HG02763 (cell line): ENCODE measurements at regions not wholly inside any gene's neighbourhood (a gene's known extent, or its start where the extent isn't known, plus 50 kb on each side); places are given as distances from the start of the nearest gene placed in this dataset.
"Not testable (repeated sequence)": the region's sequence is repeated elsewhere in the genome, so short reads cannot be mapped to it uniquely, and the experiment has no call there.

ENCODE experiments used
- ATAC-seq: cut with Tn5 transposase; IDR thresholded peaks from one replicate; pipeline ENCODE4 v1.9.1; 2021; ENCODE audit warnings: mild to moderate bottlenecking, moderate library complexity; ENCODE audit not compliant: unreplicated experiment

DNA sequence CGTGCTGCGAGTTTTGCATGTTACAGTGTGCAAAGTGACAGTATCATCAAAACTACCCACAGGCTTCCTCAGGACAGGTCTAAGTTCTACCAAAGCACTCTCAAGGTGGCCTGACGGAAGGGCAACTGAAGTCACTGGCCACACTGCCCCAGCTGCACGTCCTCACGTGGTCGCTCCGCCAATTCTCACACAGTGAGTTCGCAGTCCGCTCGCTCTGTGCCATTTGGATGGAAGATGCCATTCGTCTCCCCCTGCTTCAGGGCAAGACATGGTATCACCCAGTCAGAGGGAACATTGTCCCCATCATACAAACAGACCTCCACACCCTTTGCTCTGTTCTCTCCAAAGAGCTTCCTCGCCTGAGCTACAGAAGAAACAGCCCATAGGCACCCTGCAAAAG is 109.6 kb upstream of the COBL start:
- ATAC-seq, result no peak

DNA sequence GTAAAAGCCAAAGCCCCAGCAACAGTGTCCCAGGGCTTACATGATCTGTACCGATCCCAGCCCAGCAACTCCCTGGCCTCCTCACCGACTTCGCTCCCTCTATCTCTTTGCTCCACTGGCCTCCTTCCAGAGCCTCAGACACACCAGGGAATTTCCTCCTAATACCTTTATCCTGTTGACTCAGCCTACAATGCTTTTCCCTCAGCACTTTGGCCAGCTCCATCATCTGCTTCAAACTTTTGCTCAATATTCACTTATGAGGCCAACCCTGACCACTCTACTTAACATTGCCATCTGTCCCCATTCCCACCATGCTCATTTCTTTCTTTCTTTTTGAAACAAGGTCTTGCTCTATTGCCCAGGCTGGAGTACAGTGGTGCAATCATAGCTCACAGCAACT is 93.3 kb upstream of the COBL start:
- ATAC-seq, result not testable (repeated sequence)

DNA sequence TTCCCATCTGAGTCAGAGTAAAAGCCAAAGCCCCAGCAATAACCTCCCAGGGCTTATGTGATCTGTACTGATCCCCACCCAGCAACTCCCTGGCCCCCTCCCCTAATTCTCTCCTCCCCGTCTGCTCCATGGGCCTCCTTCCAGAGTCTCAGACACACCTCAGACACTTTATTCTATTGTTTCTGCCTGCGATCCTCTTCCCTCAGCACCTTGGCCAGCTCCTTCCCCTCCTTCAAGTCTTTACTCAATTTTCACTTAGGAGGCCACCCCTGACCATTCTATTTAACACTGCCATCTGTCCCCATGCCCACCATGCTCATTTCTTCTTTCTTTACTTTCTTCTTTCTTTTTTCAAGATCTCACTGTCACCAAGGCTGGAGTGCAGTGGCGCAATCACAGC is 81.0 kb upstream of the COBL start:
- ATAC-seq, result not testable (repeated sequence)

DNA sequence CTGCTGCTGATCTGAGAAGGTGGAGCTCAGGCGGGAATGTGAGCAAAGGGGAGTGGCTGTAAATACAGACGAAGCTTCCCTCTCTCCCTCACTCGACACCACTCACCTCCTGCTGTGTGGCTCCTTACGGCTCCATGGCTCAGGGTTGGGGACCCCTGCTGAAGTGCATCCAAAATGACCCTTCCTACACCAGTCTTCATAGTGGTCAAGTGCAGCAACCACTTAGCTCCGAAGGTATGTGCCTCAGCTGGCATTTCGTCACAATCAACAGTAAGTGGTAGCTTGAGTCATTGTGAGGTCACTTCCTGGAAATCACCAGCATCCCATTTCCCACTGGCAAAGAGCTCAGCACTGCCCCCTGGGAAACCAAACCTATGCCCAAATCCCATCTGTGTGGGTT is 76.4 kb upstream of the COBL start:
- not testable (repeated sequence) for ATAC-seq

DNA sequence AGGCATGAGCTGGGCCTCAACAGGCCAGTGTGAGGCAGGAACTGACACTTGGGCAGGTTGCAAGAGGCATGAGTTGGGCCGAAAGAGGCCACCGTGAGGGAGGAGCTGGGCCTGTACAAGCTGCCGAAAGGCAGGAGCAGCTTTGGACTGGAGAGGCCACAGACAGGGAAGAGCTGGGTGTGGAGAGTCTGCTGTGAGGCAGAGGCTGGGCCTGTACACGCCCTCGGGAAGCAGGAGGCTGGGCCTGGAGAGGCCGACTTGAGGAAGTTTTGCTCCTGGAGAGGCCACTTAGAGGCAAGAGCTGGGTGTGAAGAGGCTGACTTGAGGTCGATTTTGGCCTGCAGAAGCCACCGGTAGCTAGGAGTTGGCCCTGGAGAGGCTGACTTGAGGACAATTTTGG is 73.3 kb upstream of the COBL start:
- not testable (repeated sequence) for ATAC-seq

DNA sequence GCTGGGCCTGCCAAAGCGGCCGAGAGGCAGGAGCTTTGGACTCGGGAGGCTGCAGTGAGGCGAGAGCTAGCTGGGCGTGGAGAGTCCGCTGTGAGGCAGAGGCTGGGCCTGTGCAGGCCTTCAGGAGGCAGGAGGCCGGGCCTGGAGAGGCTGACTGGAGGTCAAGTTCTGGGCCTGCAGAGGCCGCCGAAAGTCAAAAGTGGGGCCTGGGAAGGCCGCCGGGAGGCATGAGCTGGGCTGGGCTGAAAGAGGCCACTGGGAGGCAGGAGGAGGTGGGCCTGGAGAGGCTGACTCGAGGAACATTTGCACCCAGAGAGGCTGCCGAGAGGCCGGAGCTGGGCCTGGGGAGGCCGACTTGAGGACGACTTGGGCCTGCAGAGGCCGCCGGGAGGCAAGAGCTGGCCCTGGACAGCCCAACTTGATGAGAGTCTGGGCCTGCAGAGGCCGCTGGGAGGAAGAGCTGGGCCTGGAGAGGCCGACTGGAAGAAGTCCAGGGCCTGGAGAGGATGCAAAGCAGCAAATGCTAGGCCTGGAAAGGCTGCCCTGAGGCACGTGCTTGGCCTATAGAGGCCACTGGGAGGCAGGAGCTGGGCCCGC is 72.7 kb upstream of the COBL start:
- not testable (repeated sequence) for ATAC-seq

DNA sequence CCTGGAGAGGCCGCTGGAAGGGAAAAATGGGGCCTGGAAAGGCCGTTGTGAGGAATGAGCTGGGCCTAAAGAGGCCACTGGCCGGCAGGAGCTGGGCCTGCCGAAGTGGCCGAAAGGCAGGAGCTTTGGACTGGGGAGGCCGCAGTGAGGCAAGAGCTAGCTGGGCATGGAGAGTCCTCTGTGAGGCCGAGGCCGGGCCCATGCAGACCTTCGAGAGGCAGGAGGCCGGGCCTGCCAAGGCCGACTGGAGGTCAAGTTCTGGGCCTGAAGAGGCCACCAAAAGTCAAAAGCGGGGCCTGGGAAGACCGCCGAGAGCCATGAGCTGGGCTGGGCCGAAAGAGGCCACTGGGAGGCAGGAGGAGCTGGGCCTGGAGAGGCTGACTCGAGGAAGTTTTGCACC is 71.6 kb upstream of the COBL start:
- ATAC-seq, result not testable (repeated sequence)

DNA sequence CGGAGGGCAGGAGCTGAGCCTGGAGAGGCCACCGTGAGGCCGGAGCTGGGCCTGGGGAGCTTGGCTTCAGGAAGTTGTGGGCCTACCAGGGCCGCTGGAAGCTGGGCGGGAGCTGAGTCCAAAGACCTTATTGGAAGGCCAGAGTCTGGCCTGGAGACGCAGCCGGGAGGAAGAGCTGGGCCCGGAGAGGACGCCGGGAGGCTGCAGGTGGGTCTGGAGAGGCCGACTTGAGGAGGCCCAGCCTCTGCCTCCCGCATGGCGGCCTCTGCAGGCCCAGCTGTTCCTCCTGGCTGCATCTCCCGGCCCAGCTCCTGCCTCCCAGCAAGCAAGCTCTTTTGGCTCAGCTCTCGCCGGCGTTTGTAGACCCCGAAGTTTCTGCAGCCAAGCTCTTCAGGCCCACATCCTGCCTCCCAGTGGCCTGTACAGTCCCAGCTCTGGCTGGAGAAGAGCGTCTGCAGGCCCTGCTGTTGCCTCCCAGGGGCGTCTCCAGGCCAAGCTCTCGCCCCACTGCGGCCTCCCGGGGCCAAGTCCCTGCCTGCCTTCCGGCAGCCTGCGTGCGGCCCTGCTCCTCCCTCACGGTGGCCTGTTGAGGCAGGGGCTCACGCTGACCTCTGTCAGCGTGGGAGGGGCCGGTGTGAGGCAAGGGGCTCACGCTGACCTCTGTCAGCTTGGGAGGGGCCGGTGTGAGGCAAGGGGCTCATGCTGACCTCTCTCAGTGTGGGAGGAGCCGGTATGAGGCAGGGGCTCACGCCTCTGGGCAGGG is 70.4 kb upstream of the COBL start:
- ATAC-seq, result not testable (repeated sequence)

DNA sequence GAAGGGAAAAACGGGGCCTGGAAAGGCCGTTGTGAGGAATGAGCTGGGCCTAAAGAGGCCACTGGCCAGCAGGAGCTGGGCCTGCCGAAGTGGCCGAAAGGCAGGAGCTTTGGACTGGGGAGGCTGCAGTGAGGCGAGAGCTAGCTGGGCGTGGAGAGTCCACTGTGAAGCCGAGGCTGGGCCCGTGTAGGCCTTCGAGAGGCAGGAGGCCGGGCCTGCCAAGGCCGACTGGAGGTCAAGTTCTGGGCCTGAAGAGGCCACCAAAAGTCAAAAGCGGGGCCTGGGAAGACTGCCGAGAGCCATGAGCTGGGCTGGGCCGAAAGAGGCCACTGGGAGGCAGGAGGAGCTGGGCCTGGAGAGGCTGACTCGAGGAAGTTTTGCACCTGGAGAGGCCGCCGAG is 69.6 kb upstream of the COBL start:
- ATAC-seq, result not testable (repeated sequence)

DNA sequence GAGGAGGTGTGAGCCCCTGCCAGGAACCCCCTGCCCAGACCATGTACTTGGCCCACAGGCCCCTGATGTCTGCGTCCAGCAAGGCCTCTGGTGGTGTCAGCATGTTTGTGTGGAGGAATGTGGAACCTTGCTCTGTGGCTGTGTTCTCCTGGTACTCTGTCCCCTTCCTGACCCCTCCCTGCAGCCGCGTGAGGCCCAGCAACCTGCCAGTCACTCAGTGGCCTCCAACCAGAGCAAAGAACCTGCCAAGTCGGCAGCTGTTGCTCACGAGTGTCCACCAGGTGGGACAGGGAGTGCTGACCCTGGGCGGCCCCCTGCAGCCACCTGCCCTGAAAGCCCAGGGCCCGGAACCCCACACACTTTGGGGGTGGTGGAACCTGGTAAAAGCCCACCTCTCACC is 65.6 kb upstream of the COBL start:
- ATAC-seq, result not testable (repeated sequence)

DNA sequence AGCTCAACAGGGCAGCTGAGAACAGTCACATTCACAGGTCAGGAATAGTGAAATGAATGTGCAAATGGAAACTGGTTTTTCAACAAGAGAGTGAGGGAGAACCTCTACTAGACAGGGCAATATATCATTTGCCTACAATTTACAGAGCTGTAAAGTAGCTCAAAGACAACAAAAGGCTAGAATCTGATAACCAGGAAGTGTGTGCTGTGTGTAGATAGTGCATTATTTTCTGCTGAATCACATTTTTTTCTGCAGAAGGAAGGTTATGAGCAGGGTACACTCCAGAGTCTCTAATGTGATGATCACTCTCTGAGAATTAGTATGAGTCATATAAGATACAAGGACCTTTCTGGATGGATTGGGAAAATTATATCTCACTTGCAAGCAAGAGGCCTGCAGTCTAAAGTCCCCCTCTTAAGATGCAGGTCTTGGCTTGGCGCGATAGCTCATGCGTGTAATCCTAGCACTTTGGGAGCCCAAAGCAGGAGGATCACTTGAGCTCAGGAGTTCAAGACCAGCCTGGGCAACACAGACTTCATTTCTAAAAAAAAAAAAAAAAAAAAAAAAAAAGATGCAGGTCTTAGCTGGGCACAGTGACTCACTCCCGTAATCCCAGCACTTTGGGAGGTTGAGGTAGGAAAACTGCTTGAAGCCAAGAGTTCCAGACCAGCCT is 59.9 kb upstream of the COBL start:
- ATAC-seq, result no peak

DNA sequence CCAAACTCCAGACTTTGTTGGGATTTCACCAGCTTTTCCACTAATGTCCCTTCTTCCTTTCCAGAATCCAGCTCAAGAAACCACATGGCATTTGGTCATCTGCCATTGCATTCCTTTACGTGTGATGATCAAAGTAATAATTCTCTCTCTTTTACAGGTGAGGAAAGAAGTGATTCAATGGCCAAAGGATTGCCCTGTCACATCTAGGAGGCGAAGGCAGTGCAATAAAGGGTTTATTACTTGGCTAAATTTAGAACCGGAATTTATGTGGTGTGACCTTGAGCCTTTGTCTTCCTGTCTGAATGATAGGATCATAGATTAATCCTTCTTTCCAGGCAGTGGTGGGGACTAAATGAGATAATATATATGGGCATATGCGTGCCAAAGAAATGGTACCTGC is 58.3 kb upstream of the COBL start:
- no peak for ATAC-seq

DNA sequence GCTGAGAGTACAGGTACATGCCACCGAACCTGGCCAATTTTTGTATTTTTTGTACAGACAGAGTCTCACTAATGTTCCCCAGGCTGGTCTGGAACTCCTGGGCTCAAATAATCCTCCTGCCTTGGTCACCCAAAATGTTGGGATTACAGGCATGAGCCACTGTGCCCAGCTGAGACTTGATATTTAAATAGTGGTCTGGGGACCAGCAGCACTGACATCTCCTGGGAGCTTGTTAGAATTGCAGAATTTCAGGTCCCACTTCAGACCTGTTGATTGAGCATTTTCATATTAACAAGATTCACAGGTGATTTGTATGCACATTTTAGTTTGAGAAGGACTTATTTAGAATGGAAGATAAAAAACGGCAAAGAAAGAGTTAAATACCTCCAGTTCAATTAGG is 57.0 kb upstream of the COBL start:
- ATAC-seq, result not testable (repeated sequence)

DNA sequence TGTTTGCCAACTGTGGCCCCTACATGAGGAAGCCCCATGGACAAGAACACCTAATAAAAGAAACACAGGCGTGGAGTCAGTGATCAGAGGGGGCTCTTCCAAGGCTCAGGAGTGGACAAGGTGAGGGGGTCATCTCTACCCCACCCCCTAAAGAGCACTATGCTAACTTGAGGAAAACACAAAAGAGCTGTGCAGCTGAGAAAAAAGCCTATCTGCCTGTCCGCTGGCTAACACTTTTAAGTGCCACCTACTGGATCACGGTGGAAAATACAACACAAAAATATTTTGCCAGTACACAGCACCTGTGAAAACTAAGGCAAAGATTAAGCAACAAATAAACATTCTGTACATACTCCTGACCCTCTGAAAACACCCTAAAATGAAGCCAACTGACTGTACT is 53.1 kb upstream of the COBL start:
- ATAC-seq, result no peak

DNA sequence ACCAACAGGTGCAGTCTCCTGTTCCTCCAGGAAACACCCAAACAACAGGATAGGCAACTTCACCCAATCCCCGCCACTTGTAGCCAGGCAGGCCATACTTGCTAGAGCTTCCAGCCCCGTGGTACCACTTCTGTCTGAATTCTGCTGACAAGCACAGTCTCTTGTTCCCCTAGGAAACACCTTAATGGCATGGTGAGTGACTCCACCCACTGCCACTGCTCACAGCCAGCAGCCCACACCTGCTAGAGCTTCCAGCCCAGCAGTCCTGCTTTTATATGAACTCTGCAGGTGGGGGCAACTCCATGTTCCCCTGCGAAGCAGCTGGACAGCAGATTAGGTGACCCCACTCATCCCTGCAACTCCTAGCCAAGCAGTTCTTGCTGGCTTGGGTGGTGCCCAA is 52.6 kb upstream of the COBL start:
- not testable (repeated sequence) for ATAC-seq

DNA sequence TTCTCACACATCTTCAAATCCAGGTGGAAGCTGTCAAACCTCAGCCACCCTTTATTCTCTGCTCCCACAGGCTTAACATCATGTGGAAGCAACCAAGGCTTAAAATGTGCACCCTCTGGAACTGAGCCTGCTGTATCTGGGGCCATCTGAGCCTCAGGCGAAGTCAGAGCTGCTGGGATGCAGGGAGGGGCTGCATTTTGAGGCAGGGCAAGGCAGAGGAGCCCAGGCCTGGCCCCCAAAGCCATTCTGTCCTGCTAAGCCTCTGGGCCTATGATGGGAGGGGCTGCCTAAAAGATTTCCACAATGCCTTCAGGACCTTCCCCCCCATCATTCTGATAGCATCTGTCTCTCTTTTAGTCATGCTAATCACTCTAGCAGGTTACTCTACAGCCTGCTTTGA is 51.7 kb upstream of the COBL start:
- ATAC-seq, result no peak

DNA sequence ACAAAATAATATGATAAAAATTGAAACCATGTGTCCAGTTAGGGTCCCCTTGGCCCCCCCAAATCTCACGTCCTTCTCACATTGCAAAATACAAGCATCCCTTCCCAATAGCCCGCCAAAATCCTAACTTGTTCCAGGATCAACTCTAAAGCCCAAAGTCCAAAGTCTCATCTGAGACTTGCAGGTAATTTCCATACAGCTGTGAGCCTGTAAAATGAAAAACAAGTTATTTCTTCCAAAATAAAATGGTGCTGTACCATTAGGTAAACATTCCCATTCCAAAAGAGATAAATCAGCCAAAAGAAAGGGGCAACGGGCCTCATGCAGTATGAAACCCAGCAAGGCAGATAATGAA is 51.0 kb upstream of the COBL start:
- ATAC-seq, result no peak

DNA sequence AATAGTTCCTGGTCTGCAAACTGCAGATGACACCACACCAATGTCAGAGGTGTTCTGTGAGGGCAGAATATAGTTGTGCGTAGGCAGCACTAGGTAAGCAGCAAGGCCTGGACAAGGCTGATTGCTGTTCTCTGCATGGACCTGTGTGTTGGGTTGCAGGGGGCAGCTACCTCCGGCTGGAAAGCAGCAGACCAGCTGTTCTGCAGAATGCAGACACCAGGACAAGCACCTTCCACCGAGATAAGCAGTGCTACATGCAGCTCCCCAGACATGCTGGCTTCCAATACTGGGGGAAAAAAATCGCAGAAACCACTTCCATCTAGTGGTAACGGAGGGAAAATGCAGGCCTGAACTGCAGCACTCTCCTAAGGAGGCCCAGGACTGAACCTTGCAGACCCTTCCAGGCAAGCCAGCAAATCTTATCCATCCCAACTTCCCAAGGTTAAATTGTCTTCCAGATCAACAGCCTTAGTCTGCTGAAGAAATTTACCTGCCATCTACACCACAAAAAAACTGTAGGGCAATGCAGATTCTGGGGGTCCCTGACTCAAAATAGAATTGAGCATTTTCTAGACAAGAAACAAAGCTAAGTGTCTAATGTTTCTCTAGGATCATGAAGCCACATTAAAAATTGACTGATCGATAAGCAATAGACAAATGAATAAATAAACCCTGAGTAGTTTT is 50.5 kb upstream of the COBL start:
- ATAC-seq, result peak; percentile 68
